ENCODE measurements at regions not wholly inside any gene's neighbourhood (a gene's known extent, or its start where the extent isn't known, plus 50 kb on each side); places are given as distances from the start of the nearest gene placed in this dataset.

DNA sequence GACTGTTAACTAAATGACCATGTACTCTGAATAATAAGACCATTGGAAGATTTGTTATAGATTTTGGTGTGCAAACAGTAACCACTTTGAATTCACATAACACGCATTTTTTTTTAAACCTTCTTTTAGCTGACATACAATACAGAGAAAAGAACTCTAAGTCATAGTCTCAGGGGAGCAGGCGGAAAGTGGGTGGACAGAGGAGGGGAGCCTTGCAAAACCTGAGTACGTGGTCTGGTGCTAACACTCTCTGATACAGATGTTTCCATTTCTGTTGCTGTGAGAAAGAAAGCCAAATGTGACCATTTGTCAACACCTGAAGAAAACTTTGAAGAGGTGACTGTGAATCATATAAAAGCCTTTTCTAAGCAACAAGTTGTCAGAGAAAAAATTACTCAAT, 151.8 kb upstream of the GCFC2 start:
- no peak for TF ChIP-seq POLR2A (IDR thresholded peaks at IDR 0.05)
- TF ChIP-seq, protein P1, sequence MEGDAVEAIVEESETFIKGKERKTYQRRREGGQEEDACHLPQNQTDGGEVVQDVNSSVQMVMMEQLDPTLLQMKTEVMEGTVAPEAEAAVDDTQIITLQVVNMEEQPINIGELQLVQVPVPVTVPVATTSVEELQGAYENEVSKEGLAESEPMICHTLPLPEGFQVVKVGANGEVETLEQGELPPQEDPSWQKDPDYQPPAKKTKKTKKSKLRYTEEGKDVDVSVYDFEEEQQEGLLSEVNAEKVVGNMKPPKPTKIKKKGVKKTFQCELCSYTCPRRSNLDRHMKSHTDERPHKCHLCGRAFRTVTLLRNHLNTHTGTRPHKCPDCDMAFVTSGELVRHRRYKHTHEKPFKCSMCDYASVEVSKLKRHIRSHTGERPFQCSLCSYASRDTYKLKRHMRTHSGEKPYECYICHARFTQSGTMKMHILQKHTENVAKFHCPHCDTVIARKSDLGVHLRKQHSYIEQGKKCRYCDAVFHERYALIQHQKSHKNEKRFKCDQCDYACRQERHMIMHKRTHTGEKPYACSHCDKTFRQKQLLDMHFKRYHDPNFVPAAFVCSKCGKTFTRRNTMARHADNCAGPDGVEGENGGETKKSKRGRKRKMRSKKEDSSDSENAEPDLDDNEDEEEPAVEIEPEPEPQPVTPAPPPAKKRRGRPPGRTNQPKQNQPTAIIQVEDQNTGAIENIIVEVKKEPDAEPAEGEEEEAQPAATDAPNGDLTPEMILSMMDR (IDR thresholded peaks at IDR 0.05) = no peak
